HuH-7 (cell line): ENCODE measurements at regions not wholly inside any gene's neighbourhood (a gene's known extent, or its start where the extent isn't known, plus 50 kb on each side); places are given as distances from the start of the nearest gene placed in this dataset.

Source experiments
- DNase-seq: peaks from one replicate; pipeline ENCODE4 v3.0.0; 2011; ENCODE audit warnings: low spot score

GRCh38 chr1:189349607-189350006, 1128.1 kb downstream of the BRINP3 start:
- DNase-seq: no peak

GRCh38 chr1:189350983-189351616, 1126.6 kb downstream of the BRINP3 start:
- no peak for DNase-seq

GRCh38 chr1:189351960-189352359, 1125.7 kb downstream of the BRINP3 start:
- no peak for DNase-seq

- no peak for DNase-seq
Observed at GRCh38 chr1:189356206-189356605, 1121.5 kb downstream of the BRINP3 start.

- DNase-seq: no peak
Observed at GRCh38 chr1:189357317-189357716, 1120.3 kb downstream of the BRINP3 start.

- no peak for DNase-seq
Observed at GRCh38 chr1:189369612-189370011, 1108.1 kb downstream of the BRINP3 start.

GRCh38 chr1:189374816-189375215, 1102.8 kb downstream of the BRINP3 start:
- no peak for DNase-seq

- DNase-seq: no peak
Observed at GRCh38 chr1:189405419-189405818, 1072.2 kb downstream of the BRINP3 start.

GRCh38 chr1:189409774-189410173, 1067.9 kb downstream of the BRINP3 start:
- DNase-seq: no peak

- no peak for DNase-seq
Observed at GRCh38 chr1:189424746-189425331, 1052.8 kb downstream of the BRINP3 start.

- peak; percentile 23 for DNase-seq
Observed at GRCh38 chr1:189429610-189430009, 1048.1 kb downstream of the BRINP3 start.

GRCh38 chr1:189431447-189431846, 1046.2 kb downstream of the BRINP3 start:
- DNase-seq: no peak

GRCh38 chr1:189432753-189433152, 1044.9 kb downstream of the BRINP3 start:
- no peak for DNase-seq

GRCh38 chr1:189434461-189434860, 1043.2 kb downstream of the BRINP3 start:
- DNase-seq: no peak

GRCh38 chr1:189435398-189435797, 1042.3 kb downstream of the BRINP3 start:
- no peak for DNase-seq

GRCh38 chr1:189438808-189439207, 1038.9 kb downstream of the BRINP3 start:
- no peak for DNase-seq

GRCh38 chr1:189463166-189463565, 1014.5 kb downstream of the BRINP3 start:
- DNase-seq: no peak

GRCh38 chr1:189496768-189497167, 980.9 kb downstream of the BRINP3 start:
- no peak for DNase-seq

- DNase-seq: no peak
Observed at GRCh38 chr1:189499736-189500135, 977.9 kb downstream of the BRINP3 start.

- no peak for DNase-seq
Observed at GRCh38 chr1:189500778-189501177, 976.9 kb downstream of the BRINP3 start.

GRCh38 chr1:189510827-189511226, 966.8 kb downstream of the BRINP3 start:
- DNase-seq: no peak

- DNase-seq: peak; percentile 28
Observed at GRCh38 chr1:189513091-189513490, 964.6 kb downstream of the BRINP3 start.

GRCh38 chr1:189522441-189522840, 955.2 kb downstream of the BRINP3 start:
- DNase-seq: no peak

- no peak for DNase-seq
Observed at GRCh38 chr1:189524501-189524900, 953.2 kb downstream of the BRINP3 start.
